ENCODE measurements at regions not wholly inside any gene's neighbourhood (a gene's known extent, or its start where the extent isn't known, plus 50 kb on each side); places are given as distances from the start of the nearest gene placed in this dataset.
"Not testable (repeated sequence)": the region's sequence is repeated elsewhere in the genome, so short reads cannot be mapped to it uniquely, and the experiment has no call there.

GRCh38 chr10:71112138-71112785 is 100.1 kb upstream of the UNC5B start:
- Mint-ChIP-seq H3K9me3 (ENCODE audit: unreplicated experiment) (peaks cover 17% of the 10 kb centered on the region), H3K27ac (ENCODE audit: unreplicated experiment) (no peak overlapping the region), H3K27me3 (ENCODE audit: unreplicated experiment) (peaks cover 4% of the 10 kb centered on the region), H3K4me3 (ENCODE audit: unreplicated experiment) (no peak overlapping the region), H3K36me3 (ENCODE audit: low read depth, unreplicated experiment) (peaks cover 16% of the 10 kb centered on the region), H3K4me1 (ENCODE audit: unreplicated experiment) (no peaks in the 10 kb centered on the region)
- no peak for DNase-seq (ENCODE audit: low spot score)
- TF ChIP-seq CTCF (IDR thresholded peaks at IDR 0.05; ENCODE audit: unreplicated experiment), result no peak

GRCh38 chr10:71116426-71116825 is 95.9 kb upstream of the UNC5B start:
- TF ChIP-seq CTCF (IDR thresholded peaks at IDR 0.05; ENCODE audit: unreplicated experiment), result no peak
- Mint-ChIP-seq H3K4me3 (ENCODE audit: unreplicated experiment) (peak overlapping the region; percentile 60), H3K27ac (ENCODE audit: unreplicated experiment) (no peak overlapping the region), H3K9me3 (ENCODE audit: unreplicated experiment) (peaks cover 25% of the 10 kb centered on the region), H3K27me3 (ENCODE audit: unreplicated experiment) (peaks cover 2% of the 10 kb centered on the region), H3K36me3 (ENCODE audit: low read depth, unreplicated experiment) (peaks cover 14% of the 10 kb centered on the region), H3K4me1 (ENCODE audit: unreplicated experiment) (no peaks in the 10 kb centered on the region)
- DNase-seq (ENCODE audit: low spot score), result no peak

GRCh38 chr10:71117589-71117988 is 94.8 kb upstream of the UNC5B start:
- Mint-ChIP-seq H3K36me3 (ENCODE audit: low read depth, unreplicated experiment) (peaks cover 14% of the 10 kb centered on the region), H3K9me3 (ENCODE audit: unreplicated experiment) (peaks cover 25% of the 10 kb centered on the region)
- not testable (repeated sequence) for H3K27me3 Mint-ChIP-seq (ENCODE audit: unreplicated experiment); H3K27ac Mint-ChIP-seq (ENCODE audit: unreplicated experiment); H3K4me1 Mint-ChIP-seq (ENCODE audit: unreplicated experiment); DNase-seq (ENCODE audit: low spot score); H3K4me3 Mint-ChIP-seq (ENCODE audit: unreplicated experiment)

GRCh38 chr10:71123023-71123422 is 89.3 kb upstream of the UNC5B start:
- peaks cover 6% of the 10 kb centered on the region for H3K9me3 Mint-ChIP-seq (ENCODE audit: unreplicated experiment)
- H3K27ac Mint-ChIP-seq (ENCODE audit: unreplicated experiment), result no peak overlapping the region
- no peaks in the 10 kb centered on the region for H3K27me3 Mint-ChIP-seq (ENCODE audit: unreplicated experiment)
- H3K36me3 Mint-ChIP-seq (ENCODE audit: low read depth, unreplicated experiment), result no peaks in the 10 kb centered on the region
- H3K4me1 Mint-ChIP-seq (ENCODE audit: unreplicated experiment), result no peaks in the 10 kb centered on the region
- DNase-seq (ENCODE audit: low spot score), result no peak
- TF ChIP-seq CTCF (IDR thresholded peaks at IDR 0.05; ENCODE audit: unreplicated experiment), result no peak
- no peak overlapping the region for H3K4me3 Mint-ChIP-seq (ENCODE audit: unreplicated experiment)

- no peak for TF ChIP-seq CTCF (IDR thresholded peaks at IDR 0.05; ENCODE audit: unreplicated experiment)
- Mint-ChIP-seq H3K27ac (ENCODE audit: unreplicated experiment) (no peak overlapping the region), H3K4me1 (ENCODE audit: unreplicated experiment) (peaks cover 8% of the 10 kb centered on the region), H3K36me3 (ENCODE audit: low read depth, unreplicated experiment) (no peaks in the 10 kb centered on the region), H3K9me3 (ENCODE audit: unreplicated experiment) (no peaks in the 10 kb centered on the region), H3K4me3 (ENCODE audit: unreplicated experiment) (no peak overlapping the region), H3K27me3 (ENCODE audit: unreplicated experiment) (no peaks in the 10 kb centered on the region)
- DNase-seq (ENCODE audit: low spot score), result no peak
These were observed 87.2 kb upstream of the UNC5B start for GRCh38 chr10:71124921-71125748.
